Spleen (tissue), 11 donors: ENCODE measurements at regions not wholly inside any gene's neighbourhood (a gene's known extent, or its start where the extent isn't known, plus 50 kb on each side); places are given as distances from the start of the nearest gene placed in this dataset.

Source experiments
- DNase-seq: peaks from one replicate; pipeline ENCODE4 v3.0.0-alpha.2; 2020
- H3K27ac ChIP-seq, 8 donors: fragments of 200-600 bp; sonication (generic) in 7 of 8; 1 replicate in 4 of 8; 2 replicates in 4 of 8; pipeline versions ENCODE4 v1.5.0 to v1.8.0; 2016 to 2021; ENCODE audit warnings: inconsistent platforms in 4 of 8, mild to moderate bottlenecking in 4 of 8, moderate library complexity in 1 of 8
- H3K27me3 ChIP-seq, 7 donors: fragments of 200-600 bp; sonication (generic) in 6 of 7; replicated peaks in 1 of 7; 1 replicate in 4 of 7; 2 replicates in 3 of 7; pipeline versions ENCODE4 v1.5.0 to v1.8.0; 2016 to 2021; ENCODE audit warnings: inconsistent platforms in 3 of 7, mild to moderate bottlenecking in 1 of 7
- H3K36me3 ChIP-seq, 6 donors: fragments of 200-600 bp; sonication (generic) in 5 of 6; 1 replicate in 4 of 6; 2 replicates in 2 of 6; pipeline versions ENCODE4 v1.5.0 to v1.8.0; 2016 to 2021; ENCODE audit warnings: inconsistent platforms in 2 of 6
- H3K4me1 ChIP-seq, 6 donors: fragments of 200-600 bp; sonication (generic) in 5 of 6; 1 replicate in 3 of 6; 2 replicates in 3 of 6; pipeline versions ENCODE4 v1.5.0 to v1.8.0; 2016 to 2021; ENCODE audit warnings: inconsistent platforms in 3 of 6
- H3K4me3 ChIP-seq, 8 donors: fragments of 200-600 bp; sonication (generic) in 7 of 8; 1 replicate in 4 of 8; 2 replicates in 4 of 8; pipeline versions ENCODE4 v1.5.0 to v1.8.0; 2016 to 2021; ENCODE audit warnings: inconsistent platforms in 4 of 8, mild to moderate bottlenecking in 4 of 8, moderate library complexity in 2 of 8
- H3K9me3 ChIP-seq, 8 donors: fragments of 200-600 bp; sonication (generic) in 7 of 8; 1 replicate in 4 of 8; 2 replicates in 4 of 8; pipeline versions ENCODE4 v1.5.0 to v1.8.0; 2016 to 2021; ENCODE audit warnings: inconsistent platforms in 4 of 8
- POLR2A ChIP-seq, 3 donors: fragments of 450-650 bp; IDR thresholded peaks; one replicate each; pipeline ENCODE4 v1.5.1; 2017; ENCODE audit warnings: antibody characterized with exemption in 3 of 3, mild to moderate bottlenecking in 1 of 3
- POLR2AphosphoS5 ChIP-seq, 3 donors: sonication (generic); formaldehyde crosslinking; IDR thresholded peaks; one replicate each; pipeline ENCODE4 v1.5.1; 2017; ENCODE audit warnings: antibody characterized with exemption in 3 of 3
- WGBS, 5 donors: extraction: QIAGEN DNeasy Blood & Tissue Kit in 3 of 5; methylation state at CpG; one replicate each; pipeline versions ENCODE4 v1.1.5 to v1.1.7; 2013 to 2018; 5-methylcytosine and 5-hydroxymethylcytosine counted together
- intact Hi-C: fragments of 100-400 bp; cut with DNase I; formaldehyde crosslinking; loops from one replicate; pipeline ENCODE4 v1.15.0; 2023; ENCODE audit warnings: low total_unique reads
- TF ChIP-seq, protein P1 (sequence below), 11 experiments: fragments of 200-600 bp in 7 of 11; fragments of 450-650 bp in 4 of 11; sonication (generic) in 4 of 11; IDR thresholded peaks in 8 of 11; conservative IDR thresholded peaks in 3 of 11; 1 replicate in 7 of 11; 2 replicates in 4 of 11; pipeline versions ENCODE4 v1.4.0 to v1.8.0; 2016 to 2021; ENCODE audit warnings: antibody characterized with exemption in 11 of 11, inconsistent platforms in 4 of 11, mild to moderate bottlenecking in 1 of 11
- donor health status: healthy with polysubstance abuse.
- donor health status: DM: no; HTN: no; CAD: no; lungs with moderate emphysema.
- donor health status: DM: no; HTN: no; CAD: no.
- donor health status: Bipolar disorder and iron deficiency.
- donor health status: healthy.
- donor health status: DM: no; HTN: no; CAD: no.
- donor health status: DM: yes; HTN: yes; CAD: no.

DNA sequence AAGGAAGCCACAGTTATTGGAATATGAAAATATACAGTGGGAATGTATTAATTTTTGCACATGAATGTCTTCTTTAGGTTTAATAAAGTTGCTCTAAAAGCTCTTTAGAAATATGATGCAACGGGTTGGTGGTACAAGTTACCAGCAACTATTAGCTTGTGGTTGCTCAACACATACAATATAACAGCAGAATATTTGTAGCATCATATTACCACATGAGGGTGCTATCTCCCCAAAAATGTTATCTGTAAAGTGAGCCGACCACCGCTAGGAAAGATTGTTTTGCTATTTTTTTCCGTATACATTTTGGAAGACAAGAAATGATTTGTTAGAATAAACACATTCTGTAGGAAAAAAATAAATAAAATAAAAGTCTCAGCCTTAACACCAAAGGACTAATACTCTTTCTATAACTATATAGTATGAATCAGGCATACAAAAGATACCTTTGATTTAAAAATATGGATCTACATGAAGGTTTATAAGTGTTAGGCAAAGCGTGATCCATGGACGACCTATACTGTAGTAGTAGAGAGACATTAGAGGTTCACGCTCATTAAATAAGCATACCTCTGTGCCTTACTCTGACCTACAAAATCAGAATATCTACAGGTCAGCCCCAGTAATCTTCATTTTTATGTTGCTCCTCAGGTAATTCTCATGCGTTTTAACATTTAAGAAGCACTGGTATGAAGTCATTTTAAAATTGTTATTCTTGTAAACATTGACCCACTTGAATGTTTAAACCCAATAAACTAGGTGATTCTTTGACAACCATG lies 1110.6 kb upstream of the ACVR2A start:
- Histone ChIP-seq H3K27me3 (no peaks in the 10 kb centered on the region), H3K27ac (no peak overlapping the region), H3K9me3 (no peaks in the 10 kb centered on the region), H3K36me3 (no peaks in the 10 kb centered on the region), H3K4me3 (no peak overlapping the region), H3K4me1 (no peaks in the 10 kb centered on the region)
- intact Hi-C loops = loop anchor here (10.0 kb wide), 1 partner anchor 1171 kb away; no protein-coding TSS in a partner anchor
- no peak for DNase-seq
- 38 to 42% (median 41%) methylated on average over 8 of the region's 8 CpGs for WGBS, 5 donors
- no peak for TF ChIP-seq POLR2AphosphoS5 (IDR thresholded peaks at IDR 0.05)
- no peak for TF ChIP-seq POLR2A (IDR thresholded peaks at IDR 0.05)
- TF ChIP-seq, protein P1, sequence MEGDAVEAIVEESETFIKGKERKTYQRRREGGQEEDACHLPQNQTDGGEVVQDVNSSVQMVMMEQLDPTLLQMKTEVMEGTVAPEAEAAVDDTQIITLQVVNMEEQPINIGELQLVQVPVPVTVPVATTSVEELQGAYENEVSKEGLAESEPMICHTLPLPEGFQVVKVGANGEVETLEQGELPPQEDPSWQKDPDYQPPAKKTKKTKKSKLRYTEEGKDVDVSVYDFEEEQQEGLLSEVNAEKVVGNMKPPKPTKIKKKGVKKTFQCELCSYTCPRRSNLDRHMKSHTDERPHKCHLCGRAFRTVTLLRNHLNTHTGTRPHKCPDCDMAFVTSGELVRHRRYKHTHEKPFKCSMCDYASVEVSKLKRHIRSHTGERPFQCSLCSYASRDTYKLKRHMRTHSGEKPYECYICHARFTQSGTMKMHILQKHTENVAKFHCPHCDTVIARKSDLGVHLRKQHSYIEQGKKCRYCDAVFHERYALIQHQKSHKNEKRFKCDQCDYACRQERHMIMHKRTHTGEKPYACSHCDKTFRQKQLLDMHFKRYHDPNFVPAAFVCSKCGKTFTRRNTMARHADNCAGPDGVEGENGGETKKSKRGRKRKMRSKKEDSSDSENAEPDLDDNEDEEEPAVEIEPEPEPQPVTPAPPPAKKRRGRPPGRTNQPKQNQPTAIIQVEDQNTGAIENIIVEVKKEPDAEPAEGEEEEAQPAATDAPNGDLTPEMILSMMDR (IDR thresholded peaks at IDR 0.05 in 8 of 11, conservative IDR thresholded peaks at IDR 0.05 in 3 of 11) = peak in 7 of 11 experiments; percentile 15 to 51 (median 46)

DNA sequence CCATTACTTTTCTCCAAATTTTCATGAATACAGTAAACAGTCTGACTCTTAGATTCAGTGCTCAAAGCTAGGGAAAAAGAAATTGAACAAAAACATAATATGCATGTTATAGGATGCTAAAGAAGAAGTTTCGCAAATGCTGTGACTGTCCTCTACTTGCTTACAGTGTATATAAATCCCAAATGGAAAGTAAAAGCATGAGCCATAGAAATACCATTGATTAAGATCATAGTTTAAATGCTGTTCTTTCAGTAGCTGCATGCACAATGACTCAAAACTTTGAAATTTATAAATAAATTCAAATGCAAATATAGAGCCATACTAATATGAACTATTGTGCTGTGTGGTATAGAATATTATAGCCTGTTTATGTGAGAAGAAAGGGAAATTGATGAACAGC lies 1113.9 kb upstream of the ACVR2A start:
- TF ChIP-seq POLR2A (IDR thresholded peaks at IDR 0.05) (no peak), POLR2AphosphoS5 (IDR thresholded peaks at IDR 0.05) (no peak)
- no peaks in the 10 kb centered on the region for H3K36me3 ChIP-seq
- no peaks in the 10 kb centered on the region for H3K4me1 ChIP-seq
- DNase-seq = no peak
- 85 to 98% (median 91%) methylated on average over 1 of the region's 1 CpG for WGBS, 5 donors
- H3K4me3 ChIP-seq = no peak overlapping the region
- no peaks in the 10 kb centered on the region for H3K27me3 ChIP-seq
- intact Hi-C loops = loop anchor here (10.0 kb wide), 1 partner anchor 1174 kb away; no protein-coding TSS in a partner anchor
- H3K9me3 ChIP-seq = no peaks in the 10 kb centered on the region
- no peak overlapping the region for H3K27ac ChIP-seq

DNA sequence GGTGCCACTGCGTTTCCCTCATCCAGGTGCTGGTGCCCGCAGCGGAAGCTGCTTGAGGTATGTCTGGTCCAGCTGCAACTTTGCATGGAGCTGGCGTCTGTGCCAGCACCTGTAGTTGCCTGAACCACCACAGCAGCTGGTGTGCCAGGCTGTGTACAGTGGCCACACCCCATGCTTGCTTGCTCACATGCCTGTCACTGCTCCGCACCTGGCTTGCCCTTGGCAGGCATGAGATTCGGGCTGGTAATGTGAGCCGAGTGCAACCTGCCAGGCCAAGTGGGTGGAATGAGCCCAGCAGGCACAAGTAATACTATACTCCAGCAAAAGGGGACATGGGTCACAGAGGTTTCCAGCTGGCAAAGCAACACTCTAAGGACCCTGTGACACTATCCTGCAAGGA lies 1123.3 kb upstream of the ACVR2A start:
- Histone ChIP-seq H3K27me3 (no peaks in the 10 kb centered on the region), H3K4me3 (no peak overlapping the region), H3K27ac (no peak overlapping the region), H3K36me3 (no peaks in the 10 kb centered on the region), H3K9me3 (peaks cover 0 to 24% (median 18%) of the 10 kb centered on the region in 8 donors), H3K4me1 (no peaks in the 10 kb centered on the region)
- TF ChIP-seq, protein P1 (IDR thresholded peaks at IDR 0.05 in 8 of 11, conservative IDR thresholded peaks at IDR 0.05 in 3 of 11) = no peak
- WGBS, 5 donors = 77 to 91% (median 83%) methylated on average over 6 to 7 of the region's 7 CpGs
- intact Hi-C loops = no loop called here
- DNase-seq = peak; percentile 56

DNA sequence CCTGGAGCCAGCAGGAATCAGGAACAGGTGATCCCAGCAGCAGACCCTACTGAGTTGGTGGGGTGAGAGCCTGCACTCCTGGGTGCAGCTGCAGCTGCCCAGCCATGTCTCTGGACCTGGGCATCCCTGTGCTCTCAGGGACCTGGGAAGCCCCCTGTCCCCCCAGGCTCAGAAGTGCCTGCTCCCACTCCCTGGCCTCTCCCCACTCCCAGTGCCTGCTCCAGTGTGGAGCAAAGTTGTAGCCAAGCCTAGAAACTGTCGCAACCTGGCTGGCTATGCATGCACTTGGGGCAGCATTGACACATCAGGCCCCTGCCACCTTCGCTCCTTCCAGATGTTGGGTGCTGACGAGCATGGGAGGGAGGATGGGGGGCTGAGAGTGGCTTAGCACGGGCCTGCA lies 1124.7 kb upstream of the ACVR2A start:
- H3K27ac ChIP-seq = no peak overlapping the region
- peak; percentile 64 for DNase-seq
- no peak overlapping the region for H3K4me3 ChIP-seq
- 86 to 95% (median 87%) methylated on average over 2 to 4 of the region's 4 CpGs for WGBS, 5 donors
- no peaks in the 10 kb centered on the region for H3K36me3 ChIP-seq
- H3K4me1 ChIP-seq = no peaks in the 10 kb centered on the region
- no peaks in the 10 kb centered on the region for H3K27me3 ChIP-seq
- H3K9me3 ChIP-seq = peaks cover 0 to 24% (median 18%) of the 10 kb centered on the region in 8 donors
- intact Hi-C loops = no loop called here
- TF ChIP-seq POLR2AphosphoS5 (IDR thresholded peaks at IDR 0.05) (no peak), POLR2A (IDR thresholded peaks at IDR 0.05) (no peak)
- TF ChIP-seq, protein P1 (IDR thresholded peaks at IDR 0.05 in 8 of 11, conservative IDR thresholded peaks at IDR 0.05 in 3 of 11) = no peak
